ENCODE measurements at regions not wholly inside any gene's neighbourhood (a gene's known extent, or its start where the extent isn't known, plus 50 kb on each side); places are given as distances from the start of the nearest gene placed in this dataset.

- TF ChIP-seq, protein P1, sequence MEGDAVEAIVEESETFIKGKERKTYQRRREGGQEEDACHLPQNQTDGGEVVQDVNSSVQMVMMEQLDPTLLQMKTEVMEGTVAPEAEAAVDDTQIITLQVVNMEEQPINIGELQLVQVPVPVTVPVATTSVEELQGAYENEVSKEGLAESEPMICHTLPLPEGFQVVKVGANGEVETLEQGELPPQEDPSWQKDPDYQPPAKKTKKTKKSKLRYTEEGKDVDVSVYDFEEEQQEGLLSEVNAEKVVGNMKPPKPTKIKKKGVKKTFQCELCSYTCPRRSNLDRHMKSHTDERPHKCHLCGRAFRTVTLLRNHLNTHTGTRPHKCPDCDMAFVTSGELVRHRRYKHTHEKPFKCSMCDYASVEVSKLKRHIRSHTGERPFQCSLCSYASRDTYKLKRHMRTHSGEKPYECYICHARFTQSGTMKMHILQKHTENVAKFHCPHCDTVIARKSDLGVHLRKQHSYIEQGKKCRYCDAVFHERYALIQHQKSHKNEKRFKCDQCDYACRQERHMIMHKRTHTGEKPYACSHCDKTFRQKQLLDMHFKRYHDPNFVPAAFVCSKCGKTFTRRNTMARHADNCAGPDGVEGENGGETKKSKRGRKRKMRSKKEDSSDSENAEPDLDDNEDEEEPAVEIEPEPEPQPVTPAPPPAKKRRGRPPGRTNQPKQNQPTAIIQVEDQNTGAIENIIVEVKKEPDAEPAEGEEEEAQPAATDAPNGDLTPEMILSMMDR (IDR thresholded peaks at IDR 0.05; ENCODE audit: control extremely low read depth, extremely low read depth), result no peak
- no peak for DNase-seq
- H3K36me3 ChIP-seq (ENCODE audit: control insufficient read depth in 4 of 4, insufficient read depth in 4 of 4, low read length in 4 of 4), result peaks cover 0 to 16% (median 0%) of the 10 kb centered on the region in 4 donors
- no peak overlapping the region for H3K9ac ChIP-seq (ENCODE audit: insufficient read depth in 1 of 2, low read length in 2 of 2)
- ATAC-seq (ENCODE audit: insufficient read depth, low FRiP score), result no peak
- H3K9me3 ChIP-seq (ENCODE audit: control insufficient read depth in 4 of 4, insufficient read depth in 3 of 4, low read length in 3 of 4), result no peaks in the 10 kb centered on the region
- 88 to 89% methylated on average over 5 of the region's 5 CpGs for WGBS, 2 donors
- H3K4me3 ChIP-seq, result no peak overlapping the region
- H3K27me3 ChIP-seq (ENCODE audit: control insufficient read depth in 3 of 3, insufficient read depth in 3 of 3, low read length in 2 of 3), result no peaks in the 10 kb centered on the region
- H3K4me1 ChIP-seq (ENCODE audit: control insufficient read depth in 5 of 5, insufficient read depth in 5 of 5, low read length in 5 of 5), result peaks cover 0 to 41% (median 11%) of the 10 kb centered on the region in 5 donors
- H3K27ac ChIP-seq (ENCODE audit: low read depth in 1 of 2, low read length in 1 of 2), result peak overlapping the region in 1 of 2 donors; percentile 17
Measured at GRCh38 chr14:100384277-100384676, 61.1 kb downstream of the SLC25A47 start.

- DNase-seq (peak in 2 of 3 donors; percentile 78 to 83), ATAC-seq (ENCODE audit: insufficient read depth, low FRiP score) (peak; percentile 3)
- 68 to 85% methylated on average over 16 of the region's 16 CpGs for WGBS, 2 donors
- peak overlapping the region in 1 of 2 donors; percentile 17 for H3K27ac ChIP-seq (ENCODE audit: low read depth in 1 of 2, low read length in 1 of 2)
- H3K9me3 ChIP-seq (ENCODE audit: control insufficient read depth in 4 of 4, insufficient read depth in 3 of 4, low read length in 3 of 4), result no peaks in the 10 kb centered on the region
- no peak overlapping the region for H3K4me3 ChIP-seq
- H3K9ac ChIP-seq (ENCODE audit: insufficient read depth in 1 of 2, low read length in 2 of 2), result peak overlapping the region in 1 of 2 donors; percentile 26
- H3K36me3 ChIP-seq (ENCODE audit: control insufficient read depth in 4 of 4, insufficient read depth in 4 of 4, low read length in 4 of 4), result peaks cover 0 to 16% (median 0%) of the 10 kb centered on the region in 4 donors
- H3K4me1 ChIP-seq (ENCODE audit: control insufficient read depth in 5 of 5, insufficient read depth in 5 of 5, low read length in 5 of 5), result peaks cover 6 to 49% (median 16%) of the 10 kb centered on the region in 5 donors
- TF ChIP-seq, protein P1 (IDR thresholded peaks at IDR 0.05; ENCODE audit: control extremely low read depth, extremely low read depth), result peak; percentile 41
- H3K27me3 ChIP-seq (ENCODE audit: control insufficient read depth in 3 of 3, insufficient read depth in 3 of 3, low read length in 2 of 3), result no peaks in the 10 kb centered on the region
Measured at GRCh38 chr14:100384819-100385813, 62.0 kb downstream of the SLC25A47 start.

DNA sequence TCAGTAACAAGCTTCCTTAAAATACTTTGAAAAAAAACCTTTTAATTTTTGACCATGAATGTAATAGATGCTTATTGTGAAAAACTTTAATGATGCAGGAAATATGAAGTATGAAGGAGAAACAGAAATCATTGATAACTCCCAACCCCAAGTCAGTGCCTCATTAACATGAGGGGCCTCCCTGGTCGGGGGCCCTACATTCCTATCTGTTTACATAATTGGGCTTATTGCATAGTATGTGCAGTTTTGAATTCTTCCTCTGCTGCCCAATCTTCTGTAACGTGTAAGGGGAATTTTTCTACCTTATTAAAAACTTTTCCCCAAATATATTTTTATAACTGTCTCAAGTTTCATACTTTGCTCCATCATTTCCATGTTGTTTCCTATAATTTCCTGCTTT lies 63.0 kb downstream of the SLC25A47 start:
- Histone ChIP-seq H3K4me1 (ENCODE audit: control insufficient read depth in 5 of 5, insufficient read depth in 5 of 5, low read length in 5 of 5) (peaks cover 11 to 59% (median 24%) of the 10 kb centered on the region in 5 donors), H3K9ac (ENCODE audit: insufficient read depth in 1 of 2, low read length in 2 of 2) (peak overlapping the region in 1 of 2 donors; percentile 26), H3K27me3 (ENCODE audit: control insufficient read depth in 3 of 3, insufficient read depth in 3 of 3, low read length in 2 of 3) (no peaks in the 10 kb centered on the region), H3K4me3 (no peak overlapping the region), H3K27ac (ENCODE audit: low read depth in 1 of 2, low read length in 1 of 2) (no peak overlapping the region), H3K9me3 (ENCODE audit: control insufficient read depth in 4 of 4, insufficient read depth in 3 of 4, low read length in 3 of 4) (no peaks in the 10 kb centered on the region), H3K36me3 (ENCODE audit: control insufficient read depth in 4 of 4, insufficient read depth in 4 of 4, low read length in 4 of 4) (peaks cover 0 to 12% (median 0%) of the 10 kb centered on the region in 4 donors)
- DNase-seq, result peak; percentile 52 to 78 (median 77)
- TF ChIP-seq, protein P1 (IDR thresholded peaks at IDR 0.05; ENCODE audit: control extremely low read depth, extremely low read depth), result no peak
- 40 to 43% methylated on average over 2 of the region's 2 CpGs for WGBS, 2 donors
- no peak for ATAC-seq (ENCODE audit: insufficient read depth, low FRiP score)

Measured in lung (tissue), 11 donors.